ENCODE measurements at regions not wholly inside any gene's neighbourhood (a gene's known extent, or its start where the extent isn't known, plus 50 kb on each side); places are given as distances from the start of the nearest gene placed in this dataset.

- TF ChIP-seq CTCF (IDR thresholded peaks at IDR 0.05; ENCODE audit: low read length) (no peak), EZH2 (IDR thresholded peaks at IDR 0.05; ENCODE audit: borderline replicate concordance, low read length) (no peak)
Observed at GRCh38 chr10:31136930-31137885, 105.5 kb upstream of the ZNF438 start.

Data from OCI-LY1 (cell line).